Neural progenitor cell (in vitro differentiated cells): ENCODE measurements at regions not wholly inside any gene's neighbourhood (a gene's known extent, or its start where the extent isn't known, plus 50 kb on each side); places are given as distances from the start of the nearest gene placed in this dataset.

Source experiments
- DNase-seq: peaks from one replicate; pipeline ENCODE4 v3.0.0-alpha.2; 2016; ENCODE audit warnings: low spot score
- H2AFZ ChIP-seq: fragments of 200-600 bp; sonication (generic); replicated peaks from 2 replicates; pipeline ENCODE4 v1.6.1; 2016; ENCODE audit warnings: antibody characterized with exemption
- H3F3A ChIP-seq: fragments of 200-600 bp; sonication (generic); 2 replicates; pipeline ENCODE4 v1.6.1; 2016; ENCODE audit warnings: antibody characterized with exemption, low read depth
- H3K27ac ChIP-seq: fragments of 200-600 bp; sonication (generic); 2 replicates; pipeline ENCODE4 v1.5.1; 2016; ENCODE audit warnings: mild to moderate bottlenecking
- H3K27me3 ChIP-seq: fragments of 200-600 bp; sonication (generic); 2 replicates; pipeline ENCODE4 v1.6.1; 2016; ENCODE audit warnings: mild to moderate bottlenecking, moderate library complexity
- H3K36me3 ChIP-seq: fragments of 200-600 bp; sonication (generic); 2 replicates; pipeline ENCODE4 v1.5.1; 2016
- H3K4me1 ChIP-seq: fragments of 200-600 bp; sonication (generic); 2 replicates; pipeline ENCODE4 v1.6.1; 2016; ENCODE audit warnings: mixed run types
- H3K4me2 ChIP-seq: fragments of 200-600 bp; sonication (generic); 2 replicates; pipeline ENCODE4 v1.6.1; 2016
- H3K4me3 ChIP-seq: fragments of 200-600 bp; sonication (generic); 2 replicates; pipeline ENCODE4 v1.5.1; 2016
- H3K79me2 ChIP-seq: fragments of 200-600 bp; sonication (generic); 2 replicates; pipeline ENCODE4 v1.6.1; 2016; ENCODE audit warnings: low read depth
- H3K9ac ChIP-seq: fragments of 200-600 bp; sonication (generic); 2 replicates; pipeline ENCODE4 v1.6.1; 2016
- H3K9me3 ChIP-seq: fragments of 200-600 bp; sonication (generic); 2 replicates; pipeline ENCODE4 v1.5.1; 2016; ENCODE audit warnings: low read depth
- H4K20me1 ChIP-seq: fragments of 200-600 bp; sonication (generic); 2 replicates; pipeline ENCODE4 v1.6.1; 2016; ENCODE audit warnings: low read depth
- H3K27ac Mint-ChIP-seq: 3 replicates; pipeline ENCODE4 v1.8.0; 2021; ENCODE audit warnings: mixed read lengths
- H3K27me3 Mint-ChIP-seq: 2 replicates; pipeline ENCODE4 v1.8.0; 2022; ENCODE audit warnings: low read depth, mild to moderate bottlenecking, inconsistent platforms, moderate library complexity, mixed read lengths; ENCODE audit not compliant: insufficient read depth
- H3K36me3 Mint-ChIP-seq: 3 replicates; pipeline ENCODE4 v1.8.0; 2021; ENCODE audit warnings: mixed read lengths
- H3K4me1 Mint-ChIP-seq: 3 replicates; pipeline ENCODE4 v1.8.0; 2021; ENCODE audit warnings: mixed read lengths
- H3K4me3 Mint-ChIP-seq: 3 replicates; pipeline ENCODE4 v1.8.0; 2021; ENCODE audit warnings: mild to moderate bottlenecking, moderate library complexity, mixed read lengths
- H3K9me3 Mint-ChIP-seq: 3 replicates; pipeline ENCODE4 v1.8.0; 2020; ENCODE audit warnings: mixed read lengths
- CTCF ChIP-seq: fragments of 200-600 bp; sonication (generic); IDR thresholded peaks from 2 replicates; pipeline ENCODE4 v1.5.1; 2017; ENCODE audit warnings: antibody characterized with exemption, mild to moderate bottlenecking
- EZH2 ChIP-seq: fragments of 200-600 bp; sonication (generic); IDR thresholded peaks from 2 replicates; pipeline ENCODE4 v1.6.1; 2017; ENCODE audit warnings: antibody characterized with exemption, mild to moderate bottlenecking, moderate library complexity
- EZH2phosphoT487 ChIP-seq: fragments of 200-600 bp; sonication (generic); IDR thresholded peaks from 2 replicates; pipeline ENCODE4 v1.6.1; 2017; ENCODE audit warnings: antibody characterized with exemption

- H3K9me3 ChIP-seq, result no peaks in the 10 kb centered on the region
- H3K36me3 Mint-ChIP-seq, result no peaks in the 10 kb centered on the region
- no peaks in the 10 kb centered on the region for H3K36me3 ChIP-seq
- H3K9ac ChIP-seq, result no peak overlapping the region
- H3K4me1 Mint-ChIP-seq, result peaks cover 5% of the 10 kb centered on the region
- no peaks in the 10 kb centered on the region for H3K4me1 ChIP-seq
- no peaks in the 10 kb centered on the region for H3K79me2 ChIP-seq
- H3K9me3 Mint-ChIP-seq, result no peaks in the 10 kb centered on the region
- H3K27me3 ChIP-seq, result no peaks in the 10 kb centered on the region
- no peaks in the 10 kb centered on the region for H4K20me1 ChIP-seq
- no peak overlapping the region for H3K4me3 ChIP-seq
- H3K27ac ChIP-seq, result no peak overlapping the region
- no peak for DNase-seq
- no peak overlapping the region for H3K27ac Mint-ChIP-seq
- TF ChIP-seq EZH2phosphoT487, result no peak
- no peak for TF ChIP-seq CTCF
- TF ChIP-seq EZH2, result no peak
- no peak overlapping the region for H3K4me2 ChIP-seq
- no peak overlapping the region for H3K4me3 Mint-ChIP-seq
- H3F3A ChIP-seq, result no peaks in the 10 kb centered on the region
- peaks cover 2% of the 10 kb centered on the region for H3K27me3 Mint-ChIP-seq
- H2AFZ ChIP-seq, result no peak overlapping the region
These were observed 79.8 kb upstream of the CAST start for GRCh38 chr5:96582343-96582742.

- no peak overlapping the region for H3K4me2 ChIP-seq
- TF ChIP-seq EZH2phosphoT487 (no peak), CTCF (no peak), EZH2 (no peak)
- no peaks in the 10 kb centered on the region for H3K4me1 ChIP-seq
- H3K4me3 ChIP-seq, result no peak overlapping the region
- Mint-ChIP-seq H3K9me3 (no peaks in the 10 kb centered on the region), H3K27me3 (peaks cover 2% of the 10 kb centered on the region), H3K4me1 (peaks cover 5% of the 10 kb centered on the region), H3K27ac (no peak overlapping the region), H3K4me3 (no peak overlapping the region), H3K36me3 (no peaks in the 10 kb centered on the region)
- H3K36me3 ChIP-seq, result no peaks in the 10 kb centered on the region
- H3K9ac ChIP-seq, result no peak overlapping the region
- no peak for DNase-seq
- H3K9me3 ChIP-seq, result no peaks in the 10 kb centered on the region
- H3K27ac ChIP-seq, result no peak overlapping the region
- no peaks in the 10 kb centered on the region for H3K79me2 ChIP-seq
- H3K27me3 ChIP-seq, result no peaks in the 10 kb centered on the region
- no peaks in the 10 kb centered on the region for H4K20me1 ChIP-seq
- no peak overlapping the region for H2AFZ ChIP-seq
- H3F3A ChIP-seq, result no peaks in the 10 kb centered on the region
These were observed 77.5 kb upstream of the CAST start for GRCh38 chr5:96584712-96585111.

GRCh38 chr5:96588539-96588938, 73.6 kb upstream of the CAST start:
- Histone ChIP-seq H3K27me3 (no peaks in the 10 kb centered on the region), H3K9ac (no peak overlapping the region), H3K9me3 (no peaks in the 10 kb centered on the region), H2AFZ (no peak overlapping the region), H3K36me3 (no peaks in the 10 kb centered on the region), H3K79me2 (no peaks in the 10 kb centered on the region), H3K4me2 (no peak overlapping the region), H3K4me3 (no peak overlapping the region), H3K27ac (no peak overlapping the region), H4K20me1 (no peaks in the 10 kb centered on the region), H3F3A (no peaks in the 10 kb centered on the region), H3K4me1 (no peaks in the 10 kb centered on the region)
- peaks cover 2% of the 10 kb centered on the region for H3K9me3 Mint-ChIP-seq
- no peak overlapping the region for H3K4me3 Mint-ChIP-seq
- DNase-seq, result no peak
- H3K27me3 Mint-ChIP-seq, result peaks cover 3% of the 10 kb centered on the region
- peaks cover 5% of the 10 kb centered on the region for H3K4me1 Mint-ChIP-seq
- TF ChIP-seq EZH2, result no peak
- TF ChIP-seq CTCF, result no peak
- H3K36me3 Mint-ChIP-seq, result no peaks in the 10 kb centered on the region
- no peak overlapping the region for H3K27ac Mint-ChIP-seq

- no peaks in the 10 kb centered on the region for H4K20me1 ChIP-seq
- Mint-ChIP-seq H3K27me3 (peaks cover 6% of the 10 kb centered on the region), H3K4me1 (peaks cover 5% of the 10 kb centered on the region), H3K36me3 (no peaks in the 10 kb centered on the region), H3K9me3 (peaks cover 6% of the 10 kb centered on the region), H3K27ac (no peak overlapping the region), H3K4me3 (no peak overlapping the region)
- no peak for DNase-seq
- no peaks in the 10 kb centered on the region for H3F3A ChIP-seq
- H3K36me3 ChIP-seq, result no peaks in the 10 kb centered on the region
- H3K9me3 ChIP-seq, result no peaks in the 10 kb centered on the region
- no peak overlapping the region for H3K9ac ChIP-seq
- no peak overlapping the region for H3K27ac ChIP-seq
- no peaks in the 10 kb centered on the region for H3K27me3 ChIP-seq
- no peaks in the 10 kb centered on the region for H3K79me2 ChIP-seq
- H2AFZ ChIP-seq, result no peak overlapping the region
- TF ChIP-seq EZH2phosphoT487 (no peak), EZH2 (no peak), CTCF (no peak)
- no peak overlapping the region for H3K4me2 ChIP-seq
- no peak overlapping the region for H3K4me3 ChIP-seq
- no peaks in the 10 kb centered on the region for H3K4me1 ChIP-seq
These were observed 71.4 kb upstream of the CAST start for GRCh38 chr5:96590796-96591195.
